ENCODE measurements at regions not wholly inside any gene's neighbourhood (a gene's known extent, or its start where the extent isn't known, plus 50 kb on each side); places are given as distances from the start of the nearest gene placed in this dataset.

DNA sequence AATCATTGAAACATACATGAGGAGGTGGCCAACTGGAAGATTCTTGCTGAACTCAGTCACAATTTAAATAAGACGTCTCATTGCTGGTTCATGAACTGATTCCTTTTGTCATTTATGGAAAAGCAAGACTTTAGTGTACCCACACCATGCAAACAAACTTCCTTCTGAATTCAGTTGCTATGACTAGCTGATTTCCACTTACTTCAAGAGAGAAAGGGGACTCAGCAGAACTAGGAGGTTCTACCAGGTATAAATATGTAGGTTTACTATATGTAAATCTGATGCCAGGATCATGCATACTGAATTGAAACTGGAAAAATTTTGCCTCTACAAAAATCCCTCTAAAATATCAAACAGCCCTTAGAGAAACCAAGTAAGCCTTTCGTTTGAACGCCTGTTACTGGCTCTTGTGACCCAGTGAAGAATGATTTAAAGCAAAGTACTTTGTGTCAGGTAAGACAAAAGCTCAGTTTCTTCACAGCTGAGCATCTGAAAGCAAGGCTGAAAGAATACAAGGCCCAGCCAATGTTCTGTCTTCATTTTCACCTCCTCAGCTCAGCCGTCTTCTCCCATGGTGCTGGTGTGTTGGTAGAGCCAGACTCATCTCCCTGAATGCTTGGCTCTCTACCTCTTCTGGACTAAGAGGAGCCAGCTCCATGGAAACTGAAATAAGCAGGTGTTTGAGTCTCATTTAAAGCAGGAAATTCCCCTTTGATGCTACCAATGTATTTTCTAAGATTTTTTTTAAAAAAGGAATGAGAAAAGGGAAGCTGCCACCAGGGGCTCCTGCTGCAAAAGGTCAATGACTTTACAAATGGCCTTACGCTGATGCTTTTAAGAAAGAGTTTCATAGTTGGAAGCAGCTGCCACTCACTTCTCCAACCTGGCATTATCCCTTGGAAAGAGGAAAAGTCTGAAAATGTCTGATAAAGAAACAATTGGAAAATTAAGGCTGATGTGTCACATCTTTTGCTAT, 301.6 kb downstream of the EFHB start:
- H3K27me3 Mint-ChIP-seq (ENCODE audit: low read depth, poor library complexity): no peaks in the 10 kb centered on the region
- DNase-seq: no peak
- H3K4me1 Mint-ChIP-seq: no peaks in the 10 kb centered on the region
- TF ChIP-seq, protein P1, sequence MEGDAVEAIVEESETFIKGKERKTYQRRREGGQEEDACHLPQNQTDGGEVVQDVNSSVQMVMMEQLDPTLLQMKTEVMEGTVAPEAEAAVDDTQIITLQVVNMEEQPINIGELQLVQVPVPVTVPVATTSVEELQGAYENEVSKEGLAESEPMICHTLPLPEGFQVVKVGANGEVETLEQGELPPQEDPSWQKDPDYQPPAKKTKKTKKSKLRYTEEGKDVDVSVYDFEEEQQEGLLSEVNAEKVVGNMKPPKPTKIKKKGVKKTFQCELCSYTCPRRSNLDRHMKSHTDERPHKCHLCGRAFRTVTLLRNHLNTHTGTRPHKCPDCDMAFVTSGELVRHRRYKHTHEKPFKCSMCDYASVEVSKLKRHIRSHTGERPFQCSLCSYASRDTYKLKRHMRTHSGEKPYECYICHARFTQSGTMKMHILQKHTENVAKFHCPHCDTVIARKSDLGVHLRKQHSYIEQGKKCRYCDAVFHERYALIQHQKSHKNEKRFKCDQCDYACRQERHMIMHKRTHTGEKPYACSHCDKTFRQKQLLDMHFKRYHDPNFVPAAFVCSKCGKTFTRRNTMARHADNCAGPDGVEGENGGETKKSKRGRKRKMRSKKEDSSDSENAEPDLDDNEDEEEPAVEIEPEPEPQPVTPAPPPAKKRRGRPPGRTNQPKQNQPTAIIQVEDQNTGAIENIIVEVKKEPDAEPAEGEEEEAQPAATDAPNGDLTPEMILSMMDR (IDR thresholded peaks at IDR 0.05): no peak
- peaks cover 10% of the 10 kb centered on the region for H3K9me3 Mint-ChIP-seq
- H3K27ac Mint-ChIP-seq: no peak overlapping the region
- no peak overlapping the region for H3K4me3 Mint-ChIP-seq
- no peaks in the 10 kb centered on the region for H3K36me3 Mint-ChIP-seq (ENCODE audit: low read depth)

DNA sequence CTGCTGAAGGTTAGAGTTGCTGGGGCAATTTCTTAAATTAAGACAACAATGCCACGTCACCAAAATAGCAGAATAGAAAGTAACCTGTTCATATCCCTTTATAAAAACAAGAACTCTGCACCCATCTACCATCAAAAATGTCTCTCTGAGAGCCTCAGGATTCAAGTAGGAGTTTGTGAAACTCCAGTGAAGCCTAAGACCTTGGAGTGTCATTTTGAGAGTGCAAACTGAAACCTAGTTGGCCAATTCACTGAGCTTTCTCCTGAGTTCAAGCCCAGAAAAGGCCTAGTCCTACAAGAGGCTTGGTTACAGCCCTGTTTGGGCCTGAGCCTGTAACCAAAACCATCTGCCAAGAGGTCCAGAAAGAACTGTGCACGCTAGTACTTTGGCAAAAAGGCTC, 335.1 kb downstream of the EFHB start:
- no peaks in the 10 kb centered on the region for H3K36me3 Mint-ChIP-seq (ENCODE audit: low read depth)
- TF ChIP-seq, protein P1 (IDR thresholded peaks at IDR 0.05): no peak
- no peak overlapping the region for H3K27ac Mint-ChIP-seq
- peaks cover 8% of the 10 kb centered on the region for H3K27me3 Mint-ChIP-seq (ENCODE audit: low read depth, poor library complexity)
- DNase-seq: no peak
- no peaks in the 10 kb centered on the region for H3K4me1 Mint-ChIP-seq
- no peak overlapping the region for H3K4me3 Mint-ChIP-seq
- no peaks in the 10 kb centered on the region for H3K9me3 Mint-ChIP-seq

DNA sequence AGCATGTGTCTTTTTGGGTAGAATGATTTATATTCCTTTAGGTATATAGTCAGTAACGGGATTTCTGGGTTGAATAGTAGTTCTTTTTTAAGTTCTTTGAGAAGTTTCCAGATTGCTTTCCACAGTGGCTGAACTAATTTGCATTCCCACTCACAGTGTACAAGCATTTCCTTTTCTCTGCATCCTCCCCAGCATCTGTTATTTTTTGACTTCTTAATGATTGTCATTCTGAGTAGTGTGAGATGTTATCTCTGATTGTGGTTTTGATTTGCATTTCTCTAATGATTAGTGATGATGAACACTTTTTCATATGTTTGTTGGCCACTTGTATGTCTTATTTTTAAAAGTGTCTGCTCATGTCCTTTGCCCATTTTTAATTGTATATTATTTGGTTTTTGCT, 337.6 kb downstream of the EFHB start:
- no peak overlapping the region for H3K4me3 Mint-ChIP-seq

GRCh38 chr3:19595884-19596283, 338.1 kb downstream of the EFHB start:
- Mint-ChIP-seq H3K36me3 (ENCODE audit: low read depth) (no peaks in the 10 kb centered on the region), H3K9me3 (no peaks in the 10 kb centered on the region), H3K27me3 (ENCODE audit: low read depth, poor library complexity) (peaks cover 5% of the 10 kb centered on the region), H3K4me3 (no peak overlapping the region), H3K27ac (no peak overlapping the region), H3K4me1 (no peaks in the 10 kb centered on the region)
- TF ChIP-seq, protein P1 (IDR thresholded peaks at IDR 0.05): no peak
- no peak for DNase-seq

More for the DNA sequence above, 337.6 kb downstream of the EFHB start:
- Mint-ChIP-seq H3K27ac (no peak overlapping the region), H3K27me3 (ENCODE audit: low read depth, poor library complexity) (peaks cover 5% of the 10 kb centered on the region), H3K36me3 (ENCODE audit: low read depth) (no peaks in the 10 kb centered on the region), H3K4me1 (no peaks in the 10 kb centered on the region), H3K9me3 (no peaks in the 10 kb centered on the region)
- TF ChIP-seq, protein P1 (IDR thresholded peaks at IDR 0.05): no peak
- no peak for DNase-seq
